Endothelial cell of umbilical vein (primary cell): ENCODE measurements at regions not wholly inside any gene's neighbourhood (a gene's known extent, or its start where the extent isn't known, plus 50 kb on each side); places are given as distances from the start of the nearest gene placed in this dataset.

ENCODE experiments used
- BruUV-seq: library from RNA; stranded (reverse); fragments of 400-500 nt; replicated peaks from 2 replicates; lab custom pipeline; 2021; lab: Mats Ljungman, UMichigan
- CTCF ChIA-PET: fragments of 300-600, 350-600 bp; sonication (Branson Sonifier 250); formaldehyde crosslinking; loops from one replicate; lab custom pipeline; 2021; ENCODE audit warnings: antibody characterized with exemption, inconsistent platforms; lab: Charles Lee
- POLR2A ChIA-PET: fragments of 300-600, 350-600 bp; sonication (Branson Sonifier 250); formaldehyde crosslinking; loops from one replicate; lab custom pipeline; 2021; ENCODE audit warnings: antibody characterized with exemption, inconsistent platforms; lab: Charles Lee
- DNase-seq: peaks from one replicate; pipeline ENCODE4 v3.0.0-alpha.2; 2011; ENCODE audit warnings: low read depth, low spot score
- FAIRE-seq: peaks from 2 replicates; lab custom pipeline; 2011; peaks lifted over from hg19 to GRCh38; lab: Jason Lieb, UNC
- H2AFZ ChIP-seq: 2 replicates; pipeline ENCODE4 v1.6.0; 2012; ENCODE audit warnings: low read depth, low read length, control low read depth, inconsistent platforms
- H3K27ac ChIP-seq: 2 replicates; pipeline ENCODE4 v1.5.1; 2011; ENCODE audit warnings: low read depth, mild to moderate bottlenecking, control low read depth, low read length, moderate library complexity; ENCODE audit not compliant: insufficient read depth
- H3K27me3 ChIP-seq, 2 experiments: 2 replicates each; pipeline versions ENCODE4 v1.6.0 to v1.6.1; 2011; ENCODE audit warnings: low read length in 2 of 2, mixed read lengths in 1 of 2; ENCODE audit not compliant: control insufficient read depth in 2 of 2, insufficient read depth in 2 of 2
- H3K36me3 ChIP-seq, 2 experiments: 2 replicates in 1 of 2; 3 replicates in 1 of 2; pipeline ENCODE4 v1.5.1; 2011; ENCODE audit warnings: low read length in 2 of 2, mild to moderate bottlenecking in 1 of 2, moderate library complexity in 1 of 2; ENCODE audit not compliant: control insufficient read depth in 2 of 2, insufficient read depth in 2 of 2; ENCODE audit errors: extremely low read depth in 1 of 2
- H3K4me1 ChIP-seq: 3 replicates; pipeline ENCODE4 v1.5.1; 2011; ENCODE audit warnings: mild to moderate bottlenecking, low read length; ENCODE audit not compliant: control insufficient read depth, insufficient read depth; ENCODE audit errors: extremely low read depth
- H3K4me2 ChIP-seq: 2 replicates; pipeline ENCODE4 v1.6.1; 2011; ENCODE audit warnings: low read length, control low read depth, mixed read lengths; ENCODE audit not compliant: insufficient read depth
- H3K4me3 ChIP-seq, 3 experiments: fragments of 200-600 bp in 1 of 3; sonication (generic), shearing (Covaris generic) in 1 of 3; replicated peaks in 1 of 3; 2 replicates each; pipeline ENCODE4 v1.5.1; 2011 to 2016; ENCODE audit warnings: control low read depth in 3 of 3, low read length in 3 of 3, mild to moderate bottlenecking in 2 of 3, inconsistent platforms in 1 of 3, low read depth in 1 of 3, moderate library complexity in 1 of 3; ENCODE audit not compliant: insufficient read depth in 1 of 3
- H3K79me2 ChIP-seq: 2 replicates; pipeline ENCODE4 v1.6.0; 2012; ENCODE audit warnings: low read length, inconsistent platforms; ENCODE audit not compliant: control insufficient read depth, insufficient read depth
- H3K9ac ChIP-seq: replicated peaks from 2 replicates; pipeline ENCODE3; 2011; ENCODE audit warnings: low read length, control low read depth; ENCODE audit not compliant: insufficient read depth; ENCODE audit errors: extremely low read depth
- H3K9me1 ChIP-seq: replicated peaks from 3 replicates; pipeline ENCODE4 v1.6.0; 2011; ENCODE audit warnings: mild to moderate bottlenecking, low read length; ENCODE audit not compliant: control insufficient read depth, insufficient read depth; ENCODE audit errors: extremely low read depth
- H3K9me3 ChIP-seq: replicated peaks from 2 replicates; pipeline ENCODE4 v1.5.1; 2012; ENCODE audit warnings: low read length, inconsistent platforms; ENCODE audit not compliant: control insufficient read depth, insufficient read depth
- H4K20me1 ChIP-seq: replicated peaks from 2 replicates; pipeline ENCODE3; 2011; ENCODE audit warnings: mild to moderate bottlenecking, low read length; ENCODE audit not compliant: control insufficient read depth, insufficient read depth; ENCODE audit errors: extremely low read depth
- CTCF ChIP-seq, 2 donors: IDR thresholded peaks; 1 replicate in 1 of 2; 2 replicates in 1 of 2; pipeline ENCODE4 v1.5.1; 2011; ENCODE audit warnings: low read length in 2 of 2, mild to moderate bottlenecking in 2 of 2, moderate library complexity in 2 of 2, control low read depth in 1 of 2, inconsistent platforms in 1 of 2, low read depth in 1 of 2; ENCODE audit not compliant: insufficient read depth in 1 of 2; ENCODE audit errors: extremely low read depth in 1 of 2
- EZH2 ChIP-seq: IDR thresholded peaks from 2 replicates; pipeline ENCODE4 v1.6.1; 2012; ENCODE audit warnings: borderline replicate concordance, low read depth, mild to moderate bottlenecking, moderate library complexity, low read length, inconsistent platforms; ENCODE audit not compliant: severe bottlenecking
- FOS ChIP-seq: IDR thresholded peaks from 2 replicates; pipeline ENCODE4 v1.6.1; 2011; ENCODE audit warnings: mild to moderate bottlenecking, low read length, moderate library complexity, borderline replicate concordance; ENCODE audit not compliant: insufficient read depth
- GATA2 ChIP-seq: IDR thresholded peaks from 2 replicates; pipeline ENCODE4 v1.7.0; 2011; ENCODE audit warnings: low read depth, mild to moderate bottlenecking, moderate library complexity, mixed read lengths, low read length; ENCODE audit not compliant: insufficient read length, insufficient read depth
- JUN ChIP-seq: IDR thresholded peaks from 2 replicates; pipeline ENCODE4 v1.6.1; 2011; ENCODE audit warnings: borderline replicate concordance, low read depth; ENCODE audit not compliant: insufficient read length, insufficient read depth
- MYC ChIP-seq: IDR thresholded peaks from one replicate; pipeline ENCODE4 v1.6.1; 2011; ENCODE audit warnings: mild to moderate bottlenecking, low read depth, low read length
- POLR2A ChIP-seq: IDR thresholded peaks from 2 replicates; pipeline ENCODE4 v1.6.1; 2012; ENCODE audit warnings: low read depth, mild to moderate bottlenecking, control low read depth, low read length
- POLR2AphosphoS5 ChIP-seq: IDR thresholded peaks from 2 replicates; pipeline ENCODE4 v1.6.1; 2012; ENCODE audit warnings: low read depth, mild to moderate bottlenecking, control low read depth, low read length, moderate library complexity; ENCODE audit not compliant: insufficient read depth
- dilution Hi-C: fragments of 300-500 bp; cut with MboI; formaldehyde crosslinking; loops from one replicate; pipeline ENCODE4 v1.15.0; 2019; ENCODE audit warnings: low sequenced_read_pairs; ENCODE audit not compliant: extremely low pct_ligation_motif_present
- intact Hi-C: fragments of 100-400 bp; cut with micrococcal nuclease; formaldehyde crosslinking; loops from one replicate; pipeline ENCODE4 v1.10.0; 2022
- TF ChIP-seq, protein P1 (sequence below): IDR thresholded peaks from 2 replicates; pipeline ENCODE4 v1.6.1; 2011; ENCODE audit not compliant: insufficient read depth, insufficient read length

DNA sequence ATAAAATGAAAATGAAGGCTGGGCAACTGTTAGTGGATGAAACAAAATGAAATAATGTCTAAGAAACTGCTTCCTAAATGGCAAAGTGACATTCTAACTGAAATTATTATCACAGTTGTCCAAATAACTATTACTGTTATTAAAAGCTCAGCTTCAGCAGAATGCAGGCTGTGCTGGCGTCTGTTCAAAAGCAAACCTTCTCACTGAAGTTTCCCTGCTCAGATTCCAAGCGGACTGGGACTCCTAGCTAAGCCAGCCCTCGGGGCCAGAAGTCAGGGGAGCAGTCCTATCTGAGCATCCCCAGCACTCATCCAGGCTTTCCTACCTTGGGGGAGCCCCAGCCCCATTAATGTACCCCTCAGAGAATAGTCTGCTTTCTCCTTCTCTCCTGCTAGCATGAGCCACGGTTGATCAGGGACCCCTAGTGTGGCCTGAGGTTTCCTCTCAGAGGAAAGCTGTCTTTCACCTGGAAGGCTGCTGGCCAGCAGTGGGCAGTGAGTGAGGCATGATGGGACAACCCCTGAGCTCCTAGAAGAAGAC lies 1167.3 kb downstream of the TBC1D22A start:
- dilution Hi-C loops (no loop called here), intact Hi-C loops (no loop called here)
- H3K4me1 ChIP-seq, result no peaks in the 10 kb centered on the region
- no peaks in the 10 kb centered on the region for H3K36me3 ChIP-seq
- no peak overlapping the region for H3K4me2 ChIP-seq
- H3K27ac ChIP-seq, result no peak overlapping the region
- H2AFZ ChIP-seq, result no peak overlapping the region
- ChIA-PET CTCF (no interaction called here), POLR2A (no interaction called here)
- BruUV-seq, result no TSS peak
- FAIRE-seq, result no peak
- no peak for DNase-seq
- H3K9me3 ChIP-seq, result peaks cover 8% of the 10 kb centered on the region
- H3K9me1 ChIP-seq, result no peaks in the 10 kb centered on the region
- TF ChIP-seq JUN (no peak), EZH2 (no peak), CTCF (IDR thresholded peaks at IDR 0.05; ENCODE audit: extremely low read depth in 1 of 2, insufficient read depth in 1 of 2, low read depth in 1 of 2, low read length in 2 of 2) (no peak), POLR2A (no peak), GATA2 (no peak), MYC (no peak), FOS (no peak), POLR2AphosphoS5 (no peak)
- TF ChIP-seq, protein P1, sequence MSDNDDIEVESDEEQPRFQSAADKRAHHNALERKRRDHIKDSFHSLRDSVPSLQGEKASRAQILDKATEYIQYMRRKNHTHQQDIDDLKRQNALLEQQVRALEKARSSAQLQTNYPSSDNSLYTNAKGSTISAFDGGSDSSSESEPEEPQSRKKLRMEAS, result no peak
- H3K79me2 ChIP-seq, result no peaks in the 10 kb centered on the region
- H3K4me3 ChIP-seq, result no peak overlapping the region
- H3K27me3 ChIP-seq, result no peaks in the 10 kb centered on the region
- no peaks in the 10 kb centered on the region for H4K20me1 ChIP-seq
- no peak overlapping the region for H3K9ac ChIP-seq
